ENCODE measurements at regions not wholly inside any gene's neighbourhood (a gene's known extent, or its start where the extent isn't known, plus 50 kb on each side); places are given as distances from the start of the nearest gene placed in this dataset.

DNA sequence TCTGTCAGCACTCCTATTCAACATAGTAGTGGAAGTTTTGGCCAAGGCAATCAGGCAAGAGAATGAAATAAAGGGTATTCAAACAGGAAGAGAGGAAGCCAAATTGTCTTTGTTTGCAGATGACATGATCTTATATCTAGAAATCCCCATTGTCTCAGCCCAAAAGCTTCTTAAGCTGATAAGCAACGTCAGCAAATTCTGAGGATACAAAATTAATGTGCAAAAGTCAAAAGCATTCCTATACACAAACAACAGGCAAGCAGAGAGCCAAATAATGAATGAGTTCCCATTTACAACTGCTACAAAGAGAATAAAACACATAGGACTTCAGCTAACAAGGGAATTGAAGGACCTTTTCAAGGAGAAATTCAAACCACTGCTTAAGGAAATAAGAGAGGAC, 280.4 kb upstream of the LUZP2 start:
- TF ChIP-seq EZH2 (IDR thresholded peaks at IDR 0.05; ENCODE audit: low read length, missing control alignments): no peak
- TF ChIP-seq, protein P1, sequence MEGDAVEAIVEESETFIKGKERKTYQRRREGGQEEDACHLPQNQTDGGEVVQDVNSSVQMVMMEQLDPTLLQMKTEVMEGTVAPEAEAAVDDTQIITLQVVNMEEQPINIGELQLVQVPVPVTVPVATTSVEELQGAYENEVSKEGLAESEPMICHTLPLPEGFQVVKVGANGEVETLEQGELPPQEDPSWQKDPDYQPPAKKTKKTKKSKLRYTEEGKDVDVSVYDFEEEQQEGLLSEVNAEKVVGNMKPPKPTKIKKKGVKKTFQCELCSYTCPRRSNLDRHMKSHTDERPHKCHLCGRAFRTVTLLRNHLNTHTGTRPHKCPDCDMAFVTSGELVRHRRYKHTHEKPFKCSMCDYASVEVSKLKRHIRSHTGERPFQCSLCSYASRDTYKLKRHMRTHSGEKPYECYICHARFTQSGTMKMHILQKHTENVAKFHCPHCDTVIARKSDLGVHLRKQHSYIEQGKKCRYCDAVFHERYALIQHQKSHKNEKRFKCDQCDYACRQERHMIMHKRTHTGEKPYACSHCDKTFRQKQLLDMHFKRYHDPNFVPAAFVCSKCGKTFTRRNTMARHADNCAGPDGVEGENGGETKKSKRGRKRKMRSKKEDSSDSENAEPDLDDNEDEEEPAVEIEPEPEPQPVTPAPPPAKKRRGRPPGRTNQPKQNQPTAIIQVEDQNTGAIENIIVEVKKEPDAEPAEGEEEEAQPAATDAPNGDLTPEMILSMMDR (conservative IDR thresholded peaks at IDR 0.05 in 1 of 2, IDR thresholded peaks at IDR 0.05 in 1 of 2; ENCODE audit: low read depth in 1 of 2, low read length in 2 of 2): no peak
